OCI-LY3 (cell line): ENCODE measurements at regions not wholly inside any gene's neighbourhood (a gene's known extent, or its start where the extent isn't known, plus 50 kb on each side); places are given as distances from the start of the nearest gene placed in this dataset.

Experiments
- EZH2phosphoT487 ChIP-seq: fragments of 200-600 bp; shearing (Covaris generic); IDR thresholded peaks from 2 replicates; pipeline ENCODE4 v1.6.1; 2018; ENCODE audit warnings: antibody characterized with exemption, mixed run types, low read depth
- TF ChIP-seq, protein P1 (sequence below): fragments of 200-600, 300-600 bp; sonication (generic); IDR thresholded peaks from 2 replicates; pipeline ENCODE4 v1.5.1; 2014; ENCODE audit warnings: antibody characterized with exemption, low read length, low read depth

DNA sequence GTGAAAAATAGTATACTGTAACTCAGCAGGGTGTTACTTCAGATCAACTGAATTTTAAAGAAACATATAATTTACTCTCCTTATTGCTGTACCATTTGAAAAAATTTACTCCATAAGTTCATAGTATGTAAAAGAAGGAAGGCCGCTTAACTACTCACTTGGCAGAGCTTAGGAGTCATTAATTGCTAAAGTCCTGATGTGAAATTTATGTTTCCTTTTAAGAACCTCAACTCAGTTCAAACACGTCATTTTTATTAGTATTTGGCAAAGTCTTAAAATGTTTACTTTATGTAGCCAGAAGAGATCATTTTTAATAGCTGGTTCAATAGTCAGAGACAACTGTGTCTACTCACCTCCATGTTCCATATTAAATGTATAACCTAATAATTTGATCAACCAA, 268.6 kb downstream of the CDH10 start:
- TF ChIP-seq, protein P1, sequence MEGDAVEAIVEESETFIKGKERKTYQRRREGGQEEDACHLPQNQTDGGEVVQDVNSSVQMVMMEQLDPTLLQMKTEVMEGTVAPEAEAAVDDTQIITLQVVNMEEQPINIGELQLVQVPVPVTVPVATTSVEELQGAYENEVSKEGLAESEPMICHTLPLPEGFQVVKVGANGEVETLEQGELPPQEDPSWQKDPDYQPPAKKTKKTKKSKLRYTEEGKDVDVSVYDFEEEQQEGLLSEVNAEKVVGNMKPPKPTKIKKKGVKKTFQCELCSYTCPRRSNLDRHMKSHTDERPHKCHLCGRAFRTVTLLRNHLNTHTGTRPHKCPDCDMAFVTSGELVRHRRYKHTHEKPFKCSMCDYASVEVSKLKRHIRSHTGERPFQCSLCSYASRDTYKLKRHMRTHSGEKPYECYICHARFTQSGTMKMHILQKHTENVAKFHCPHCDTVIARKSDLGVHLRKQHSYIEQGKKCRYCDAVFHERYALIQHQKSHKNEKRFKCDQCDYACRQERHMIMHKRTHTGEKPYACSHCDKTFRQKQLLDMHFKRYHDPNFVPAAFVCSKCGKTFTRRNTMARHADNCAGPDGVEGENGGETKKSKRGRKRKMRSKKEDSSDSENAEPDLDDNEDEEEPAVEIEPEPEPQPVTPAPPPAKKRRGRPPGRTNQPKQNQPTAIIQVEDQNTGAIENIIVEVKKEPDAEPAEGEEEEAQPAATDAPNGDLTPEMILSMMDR, result no peak
- TF ChIP-seq EZH2phosphoT487, result no peak
